Right lung (tissue), 2 donors: ENCODE measurements at regions not wholly inside any gene's neighbourhood (a gene's known extent, or its start where the extent isn't known, plus 50 kb on each side); places are given as distances from the start of the nearest gene placed in this dataset.
A peak's percentile ranks its signal among the peaks of the same experiment; 100 is the strongest.

Experiments used
- DNase-seq, 2 donors: peaks; one replicate each; pipeline ENCODE4 v3.0.0-alpha.2; 2013

- peak; percentile 27 to 55 for DNase-seq
Measured at GRCh38 chr6:4615891-4616290, 160.3 kb upstream of the CDYL start.

- no peak for DNase-seq
Measured at GRCh38 chr6:4615231-4615630, 161.0 kb upstream of the CDYL start.

- no peak for DNase-seq
Measured at GRCh38 chr6:4614637-4615036, 161.6 kb upstream of the CDYL start.

- DNase-seq: no peak
Measured at GRCh38 chr6:4613795-4614194, 162.4 kb upstream of the CDYL start.

- no peak for DNase-seq
Measured at GRCh38 chr6:4613381-4613780, 162.8 kb upstream of the CDYL start.

- DNase-seq: no peak
Measured at GRCh38 chr6:4612636-4613171, 163.5 kb upstream of the CDYL start.

- no peak for DNase-seq
Measured at GRCh38 chr6:4611429-4612129, 164.6 kb upstream of the CDYL start.

GRCh38 chr6:4610256-4610655 lies 165.9 kb upstream of the CDYL start:
- DNase-seq: no peak

- no peak for DNase-seq
Measured at GRCh38 chr6:4608361-4609115, 167.7 kb upstream of the CDYL start.

GRCh38 chr6:4607793-4608192 lies 168.4 kb upstream of the CDYL start:
- DNase-seq: no peak

GRCh38 chr6:4606821-4607704 lies 169.1 kb upstream of the CDYL start:
- DNase-seq: no peak

GRCh38 chr6:4606016-4606415 lies 170.2 kb upstream of the CDYL start:
- no peak for DNase-seq

GRCh38 chr6:4603856-4604369 lies 172.3 kb upstream of the CDYL start:
- no peak for DNase-seq

- DNase-seq: no peak
Measured at GRCh38 chr6:4603291-4603690, 172.9 kb upstream of the CDYL start.

- DNase-seq: no peak
Measured at GRCh38 chr6:4599924-4600323, 176.3 kb upstream of the CDYL start.

GRCh38 chr6:4598384-4598995 lies 177.7 kb upstream of the CDYL start:
- DNase-seq: no peak

GRCh38 chr6:4593951-4594350 lies 182.3 kb upstream of the CDYL start:
- no peak for DNase-seq

- DNase-seq: no peak
Measured at GRCh38 chr6:4592026-4592425, 184.2 kb upstream of the CDYL start.

GRCh38 chr6:4591218-4591617 lies 185.0 kb upstream of the CDYL start:
- DNase-seq: no peak

GRCh38 chr6:4589295-4589694 lies 186.9 kb upstream of the CDYL start:
- no peak for DNase-seq

GRCh38 chr6:4588581-4588980 lies 187.6 kb upstream of the CDYL start:
- no peak for DNase-seq

GRCh38 chr6:4588163-4588562 lies 188.0 kb upstream of the CDYL start:
- no peak for DNase-seq
